Endothelial cell of umbilical vein (primary cell): ENCODE measurements at regions not wholly inside any gene's neighbourhood (a gene's known extent, or its start where the extent isn't known, plus 50 kb on each side); places are given as distances from the start of the nearest gene placed in this dataset.

Source experiments
- EZH2 ChIP-seq: IDR thresholded peaks from 2 replicates; pipeline ENCODE4 v1.6.1; 2012; ENCODE audit warnings: borderline replicate concordance, low read depth, mild to moderate bottlenecking, moderate library complexity, low read length, inconsistent platforms; ENCODE audit not compliant: severe bottlenecking
- POLR2A ChIP-seq: IDR thresholded peaks from 2 replicates; pipeline ENCODE4 v1.6.1; 2012; ENCODE audit warnings: low read depth, mild to moderate bottlenecking, control low read depth, low read length
- POLR2AphosphoS5 ChIP-seq: IDR thresholded peaks from 2 replicates; pipeline ENCODE4 v1.6.1; 2012; ENCODE audit warnings: low read depth, mild to moderate bottlenecking, control low read depth, low read length, moderate library complexity; ENCODE audit not compliant: insufficient read depth
- TF ChIP-seq, protein P1 (sequence below), 2 donors: IDR thresholded peaks; 1 replicate in 1 of 2; 2 replicates in 1 of 2; pipeline ENCODE4 v1.5.1; 2011; ENCODE audit warnings: low read length in 2 of 2, mild to moderate bottlenecking in 2 of 2, moderate library complexity in 2 of 2, control low read depth in 1 of 2, inconsistent platforms in 1 of 2, low read depth in 1 of 2; ENCODE audit not compliant: insufficient read depth in 1 of 2; ENCODE audit errors: extremely low read depth in 1 of 2
- TF ChIP-seq, protein P2 (sequence below): IDR thresholded peaks from 2 replicates; pipeline ENCODE4 v1.6.1; 2011; ENCODE audit not compliant: insufficient read depth, insufficient read length

DNA sequence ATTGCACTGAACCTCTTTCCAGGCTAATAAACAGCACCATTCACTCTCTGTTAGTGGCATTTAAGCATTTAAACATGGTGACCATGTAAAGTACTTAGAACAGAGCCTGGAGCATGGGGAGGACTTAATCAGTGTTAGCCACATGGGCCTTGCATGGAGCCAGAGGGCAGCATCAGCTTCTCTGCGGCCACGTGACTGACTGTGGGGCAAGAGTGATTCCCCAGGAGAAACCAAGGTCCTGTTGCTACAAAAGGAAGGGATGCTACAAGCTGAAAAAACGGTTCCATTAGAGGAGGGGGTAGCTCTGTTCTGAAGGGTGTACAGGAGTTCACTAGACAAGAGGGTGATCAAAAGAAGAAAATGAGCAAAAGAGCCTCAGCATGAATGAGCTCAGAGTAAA lies 256.8 kb downstream of the MATN1 start:
- TF ChIP-seq, protein P1, sequence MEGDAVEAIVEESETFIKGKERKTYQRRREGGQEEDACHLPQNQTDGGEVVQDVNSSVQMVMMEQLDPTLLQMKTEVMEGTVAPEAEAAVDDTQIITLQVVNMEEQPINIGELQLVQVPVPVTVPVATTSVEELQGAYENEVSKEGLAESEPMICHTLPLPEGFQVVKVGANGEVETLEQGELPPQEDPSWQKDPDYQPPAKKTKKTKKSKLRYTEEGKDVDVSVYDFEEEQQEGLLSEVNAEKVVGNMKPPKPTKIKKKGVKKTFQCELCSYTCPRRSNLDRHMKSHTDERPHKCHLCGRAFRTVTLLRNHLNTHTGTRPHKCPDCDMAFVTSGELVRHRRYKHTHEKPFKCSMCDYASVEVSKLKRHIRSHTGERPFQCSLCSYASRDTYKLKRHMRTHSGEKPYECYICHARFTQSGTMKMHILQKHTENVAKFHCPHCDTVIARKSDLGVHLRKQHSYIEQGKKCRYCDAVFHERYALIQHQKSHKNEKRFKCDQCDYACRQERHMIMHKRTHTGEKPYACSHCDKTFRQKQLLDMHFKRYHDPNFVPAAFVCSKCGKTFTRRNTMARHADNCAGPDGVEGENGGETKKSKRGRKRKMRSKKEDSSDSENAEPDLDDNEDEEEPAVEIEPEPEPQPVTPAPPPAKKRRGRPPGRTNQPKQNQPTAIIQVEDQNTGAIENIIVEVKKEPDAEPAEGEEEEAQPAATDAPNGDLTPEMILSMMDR (IDR thresholded peaks at IDR 0.05; ENCODE audit: extremely low read depth in 1 of 2, insufficient read depth in 1 of 2, low read depth in 1 of 2, low read length in 2 of 2) = no peak
- TF ChIP-seq POLR2AphosphoS5 = no peak
- TF ChIP-seq EZH2 = no peak
- no peak for TF ChIP-seq POLR2A
- TF ChIP-seq, protein P2, sequence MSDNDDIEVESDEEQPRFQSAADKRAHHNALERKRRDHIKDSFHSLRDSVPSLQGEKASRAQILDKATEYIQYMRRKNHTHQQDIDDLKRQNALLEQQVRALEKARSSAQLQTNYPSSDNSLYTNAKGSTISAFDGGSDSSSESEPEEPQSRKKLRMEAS = no peak
